PC-3 (cell line): ENCODE measurements at regions not wholly inside any gene's neighbourhood (a gene's known extent, or its start where the extent isn't known, plus 50 kb on each side); places are given as distances from the start of the nearest gene placed in this dataset.

Experiments used
- CTCF ChIP-seq: fragments of 300-600 bp; sonication (generic); conservative IDR thresholded peaks from 2 replicates; pipeline ENCODE4 v1.5.1; 2017; ENCODE audit warnings: antibody characterized with exemption, low read depth, mild to moderate bottlenecking, low read length
- EZH2phosphoT487 ChIP-seq: fragments of 300-600 bp; sonication (generic); IDR thresholded peaks from 2 replicates; pipeline ENCODE4 v1.6.1; 2018; ENCODE audit warnings: mild to moderate bottlenecking, antibody characterized with exemption, low read length, borderline replicate concordance

DNA sequence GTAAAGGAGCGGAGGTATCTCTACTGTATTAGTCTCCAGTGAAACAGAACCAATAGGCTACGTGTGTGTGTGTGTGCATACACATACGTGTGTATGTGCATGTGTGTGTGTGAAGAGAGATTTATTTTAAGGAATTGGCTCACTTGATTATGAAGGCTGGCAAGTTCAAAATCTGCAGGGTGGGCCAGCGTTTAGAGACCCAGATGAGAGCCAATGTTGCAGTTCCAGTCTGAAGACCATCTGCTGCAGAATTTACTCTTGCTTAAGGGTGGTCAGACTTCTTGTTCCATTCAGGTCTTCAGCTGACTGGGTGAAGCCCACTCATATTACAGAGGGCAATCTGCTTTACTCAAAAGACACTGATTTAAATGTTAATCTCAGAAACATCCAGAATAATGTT lies 119.2 kb downstream of the FGF18 start:
- TF ChIP-seq CTCF = no peak
- no peak for TF ChIP-seq EZH2phosphoT487
